ENCODE measurements at regions not wholly inside any gene's neighbourhood (a gene's known extent, or its start where the extent isn't known, plus 50 kb on each side); places are given as distances from the start of the nearest gene placed in this dataset.

- Histone ChIP-seq H3K4me3 (replicated peaks; ENCODE audit: insufficient read depth, low read length) (no peak overlapping the region), H3K27me3 (ENCODE audit: insufficient read depth, poor library complexity, severe bottlenecking) (no peaks in the 10 kb centered on the region), H3K27ac (replicated peaks) (no peak overlapping the region)
- TF ChIP-seq POLR2AphosphoS5 (IDR thresholded peaks at IDR 0.05; ENCODE audit: low read depth) (no peak), SPI1 (IDR thresholded peaks at IDR 0.05; ENCODE audit: borderline replicate concordance, low read depth) (no peak), REST (IDR thresholded peaks at IDR 0.05; ENCODE audit: insufficient replicate concordance, low read depth) (no peak), GABPA (IDR thresholded peaks at IDR 0.05; ENCODE audit: low read depth) (no peak), CTCF (IDR thresholded peaks at IDR 0.05; ENCODE audit: insufficient read depth, low read length) (no peak)
- no peak for DNase-seq (ENCODE audit: low read depth in 1 of 2, low spot score in 1 of 2)
Measured at GRCh38 chr2:145655165-145655765, 1135.3 kb upstream of the ZEB2 start.

- no peak for DNase-seq (ENCODE audit: low read depth in 1 of 2, low spot score in 1 of 2)
- H3K27ac ChIP-seq (replicated peaks): no peak overlapping the region
Measured at GRCh38 chr2:145654746-145655145, 1134.8 kb upstream of the ZEB2 start.

More at GRCh38 chr2:145654746-145655145, 1134.8 kb upstream of the ZEB2 start:
- H3K27me3 ChIP-seq (ENCODE audit: insufficient read depth, poor library complexity, severe bottlenecking): no peaks in the 10 kb centered on the region
- TF ChIP-seq REST (IDR thresholded peaks at IDR 0.05; ENCODE audit: insufficient replicate concordance, low read depth) (no peak), GABPA (IDR thresholded peaks at IDR 0.05; ENCODE audit: low read depth) (no peak), POLR2AphosphoS5 (IDR thresholded peaks at IDR 0.05; ENCODE audit: low read depth) (no peak), SPI1 (IDR thresholded peaks at IDR 0.05; ENCODE audit: borderline replicate concordance, low read depth) (no peak), CTCF (IDR thresholded peaks at IDR 0.05; ENCODE audit: insufficient read depth, low read length) (no peak)
- H3K4me3 ChIP-seq (replicated peaks; ENCODE audit: insufficient read depth, low read length): no peak overlapping the region

All from HL-60 (cell line).